Activated B cell treated with CpG ODN at 0.5 μM for 24 hours (primary cell): ENCODE measurements at regions not wholly inside any gene's neighbourhood (a gene's known extent, or its start where the extent isn't known, plus 50 kb on each side); places are given as distances from the start of the nearest gene placed in this dataset.

Experiments used
- ATAC-seq: fragments of 200-7000 bp; cut with Tn5 transposase; one replicate; pipeline ENCODE4 v1.10.0; 2021; ENCODE audit warnings: low read depth, mild to moderate bottlenecking, moderate library complexity
- CTCF ChIA-PET: fragments of 350-600 bp; sonication (Branson Sonifier 250); formaldehyde crosslinking; loops from one replicate; lab custom pipeline; 2021; ENCODE audit warnings: antibody characterized with exemption; lab: Charles Lee
- POLR2A ChIA-PET: fragments of 350-600 bp; sonication (Branson Sonifier 250); formaldehyde crosslinking; loops from one replicate; lab custom pipeline; 2021; ENCODE audit warnings: antibody characterized with exemption; lab: Charles Lee
- DNase-seq: peaks from one replicate; pipeline ENCODE4 v3.0.0; 2022
- H3K27ac Mint-ChIP-seq: one replicate; pipeline ENCODE4 v1.8.0; 2020; ENCODE audit warnings: mixed read lengths
- H3K27me3 Mint-ChIP-seq: one replicate; pipeline ENCODE4 v1.8.0; 2021; ENCODE audit warnings: mixed read lengths
- H3K36me3 Mint-ChIP-seq: one replicate; pipeline ENCODE4 v1.8.0; 2021; ENCODE audit warnings: low read depth, mixed read lengths
- H3K4me1 Mint-ChIP-seq: one replicate; pipeline ENCODE4 v1.8.0; 2021; ENCODE audit warnings: mixed read lengths
- H3K4me3 Mint-ChIP-seq: one replicate; pipeline ENCODE4 v1.8.0; 2020; ENCODE audit warnings: mild to moderate bottlenecking, mixed read lengths
- H3K9me3 Mint-ChIP-seq: one replicate; pipeline ENCODE4 v1.8.0; 2020; ENCODE audit warnings: mixed read lengths
- CTCF ChIP-seq: fragments of 200-600 bp; IDR thresholded peaks from one replicate; pipeline ENCODE4 v1.8.0; 2022; ENCODE audit warnings: antibody characterized with exemption, mild to moderate bottlenecking
- intact Hi-C: fragments of 100-400 bp; cut with micrococcal nuclease; formaldehyde crosslinking; loops from one replicate; pipeline ENCODE4 v1.15.1; 2024

- Mint-ChIP-seq H3K27me3 (no peaks in the 10 kb centered on the region), H3K4me3 (no peak overlapping the region), H3K4me1 (peaks cover 40% of the 10 kb centered on the region), H3K9me3 (no peaks in the 10 kb centered on the region), H3K27ac (no peak overlapping the region), H3K36me3 (no peaks in the 10 kb centered on the region)
- no peak for DNase-seq
- ATAC-seq = no peak
- ChIA-PET POLR2A (interaction anchor here (0.6 to 1.3 kb wide), 3 partner anchors 9 to 24 kb away, joined by 6 to 7 read pairs (median 6); no protein-coding TSS in a partner anchor), CTCF (interaction anchor here (1.5 kb wide), 1 partner anchor 64 kb away, joined by 4 read pairs; no protein-coding TSS in a partner anchor)
- TF ChIP-seq CTCF = no peak
- intact Hi-C loops = no loop called here
These were observed 134.0 kb downstream of the KCNRG start for GRCh38 chr13:50149214-50149613.

GRCh38 chr13:50149932-50150331 lies 134.7 kb downstream of the KCNRG start:
- Mint-ChIP-seq H3K4me3 (no peak overlapping the region), H3K36me3 (no peaks in the 10 kb centered on the region), H3K27me3 (no peaks in the 10 kb centered on the region), H3K9me3 (no peaks in the 10 kb centered on the region), H3K4me1 (peaks cover 33% of the 10 kb centered on the region), H3K27ac (no peak overlapping the region)
- ATAC-seq (no peak), DNase-seq (no peak)
- ChIA-PET CTCF (interaction anchor here (1.5 kb wide), 1 partner anchor 65 kb away, joined by 4 read pairs; no protein-coding TSS in a partner anchor), POLR2A (interaction anchor here (0.6 to 1.3 kb wide), 3 partner anchors 9 to 99 kb away, joined by 6 to 8 read pairs (median 7); no protein-coding TSS in a partner anchor)
- intact Hi-C loops = no loop called here
- TF ChIP-seq CTCF = no peak

GRCh38 chr13:50152224-50152623 lies 137.0 kb downstream of the KCNRG start:
- H3K27ac Mint-ChIP-seq = peak overlapping the region; percentile 75
- peaks cover 28% of the 10 kb centered on the region for H3K4me1 Mint-ChIP-seq
- intact Hi-C loops = no loop called here
- no peak for TF ChIP-seq CTCF
- ChIA-PET CTCF (interaction anchor here (0.6 kb wide), 1 partner anchor 98 kb away, joined by 3 read pairs; no protein-coding TSS in a partner anchor), POLR2A (interaction anchor here (0.6 to 2.2 kb wide), 5 partner anchors 27 to 135 kb away, joined by 3 to 25 read pairs (median 3); no protein-coding TSS in a partner anchor)
- H3K36me3 Mint-ChIP-seq = no peaks in the 10 kb centered on the region
- peak overlapping the region; percentile 76 for H3K4me3 Mint-ChIP-seq
- H3K27me3 Mint-ChIP-seq = no peaks in the 10 kb centered on the region
- no peaks in the 10 kb centered on the region for H3K9me3 Mint-ChIP-seq
- ATAC-seq (peak; percentile 14), DNase-seq (no peak)

- Mint-ChIP-seq H3K4me1 (peaks cover 30% of the 10 kb centered on the region), H3K36me3 (no peaks in the 10 kb centered on the region), H3K4me3 (peak overlapping the region; percentile 76), H3K27ac (peak overlapping the region; percentile 75), H3K9me3 (no peaks in the 10 kb centered on the region), H3K27me3 (no peaks in the 10 kb centered on the region)
- CTCF ChIA-PET = interaction anchor here (0.6 to 0.9 kb wide), 2 partner anchors 92 to 97 kb away, joined by 3 to 4 read pairs; no protein-coding TSS in a partner anchor
- DNase-seq = no peak
- ATAC-seq = peak; percentile 70
- POLR2A ChIA-PET = interaction anchor here (0.6 to 2.2 kb wide), 8 partner anchors 23 to 156 kb away, joined by 3 to 25 read pairs (median 3); partner anchors contain the start of gene TRIM13
- intact Hi-C loops = no loop called here
- no peak for TF ChIP-seq CTCF
These were observed 137.5 kb downstream of the KCNRG start for GRCh38 chr13:50152655-50153309.

GRCh38 chr13:50153401-50153800 lies 138.2 kb downstream of the KCNRG start:
- Mint-ChIP-seq H3K4me1 (peaks cover 35% of the 10 kb centered on the region), H3K4me3 (peak overlapping the region; percentile 76), H3K9me3 (no peaks in the 10 kb centered on the region), H3K27me3 (no peaks in the 10 kb centered on the region), H3K27ac (peak overlapping the region; percentile 75), H3K36me3 (no peaks in the 10 kb centered on the region)
- intact Hi-C loops = no loop called here
- ChIA-PET POLR2A (interaction anchor here (0.7 to 2.2 kb wide), 9 partner anchors 14 to 157 kb away, joined by 3 to 25 read pairs (median 3); partner anchors contain the start of gene TRIM13), CTCF (interaction anchor here (0.9 kb wide), 1 partner anchor 92 kb away, joined by 4 read pairs; no protein-coding TSS in a partner anchor)
- DNase-seq (no peak), ATAC-seq (no peak)
- TF ChIP-seq CTCF = no peak
